ENCODE measurements at regions not wholly inside any gene's neighbourhood (a gene's known extent, or its start where the extent isn't known, plus 50 kb on each side); places are given as distances from the start of the nearest gene placed in this dataset.

- Histone ChIP-seq H3K4me3 (ENCODE audit: low read depth in 1 of 2, low read length in 2 of 2) (no peak overlapping the region), H3K27me3 (ENCODE audit: low read depth, low read length) (no peaks in the 10 kb centered on the region), H3K9me3 (ENCODE audit: control insufficient read depth in 1 of 2, low read length in 2 of 2) (no peaks in the 10 kb centered on the region), H3K4me1 (ENCODE audit: control insufficient read depth in 1 of 2, insufficient read depth in 2 of 2, low read length in 2 of 2) (no peaks in the 10 kb centered on the region), H3K27ac (ENCODE audit: low read length) (no peak overlapping the region), H3K36me3 (ENCODE audit: control insufficient read depth in 1 of 2, insufficient read depth in 2 of 2, low read length in 2 of 2) (no peaks in the 10 kb centered on the region)
These were observed 208.8 kb upstream of the MAF start for GRCh38 chr16:79809376-79809775.

GRCh38 chr16:79808731-79809130 is 208.2 kb upstream of the MAF start:
- H3K4me3 ChIP-seq (ENCODE audit: low read depth in 1 of 2, low read length in 2 of 2), result no peak overlapping the region
- no peaks in the 10 kb centered on the region for H3K36me3 ChIP-seq (ENCODE audit: control insufficient read depth in 1 of 2, insufficient read depth in 2 of 2, low read length in 2 of 2)
- no peaks in the 10 kb centered on the region for H3K4me1 ChIP-seq (ENCODE audit: control insufficient read depth in 1 of 2, insufficient read depth in 2 of 2, low read length in 2 of 2)
- no peaks in the 10 kb centered on the region for H3K27me3 ChIP-seq (ENCODE audit: low read depth, low read length)
- no peak overlapping the region for H3K27ac ChIP-seq (ENCODE audit: low read length)
- H3K9me3 ChIP-seq (ENCODE audit: control insufficient read depth in 1 of 2, low read length in 2 of 2), result no peaks in the 10 kb centered on the region

DNA sequence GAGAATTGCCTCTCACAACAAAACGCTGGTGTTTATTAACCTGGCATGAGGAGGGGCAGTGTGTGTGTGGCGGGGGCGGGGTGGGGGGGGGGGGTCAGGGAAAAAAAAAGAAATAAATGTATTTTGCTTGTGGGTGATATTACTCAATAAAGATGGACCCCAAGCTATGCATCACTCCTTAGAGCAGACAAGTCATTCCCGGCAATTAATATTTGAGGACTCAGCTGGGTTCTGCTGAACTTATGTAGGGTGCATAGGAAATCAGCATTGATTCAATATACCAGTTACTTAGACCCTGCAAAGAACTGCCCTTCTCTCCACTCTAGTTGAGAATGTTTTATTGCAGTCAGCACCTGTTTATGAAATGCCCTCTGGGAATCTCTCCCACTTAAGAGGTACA is 206.2 kb upstream of the MAF start:
- Histone ChIP-seq H3K9me3 (ENCODE audit: control insufficient read depth in 1 of 2, low read length in 2 of 2) (no peaks in the 10 kb centered on the region), H3K4me1 (ENCODE audit: control insufficient read depth in 1 of 2, insufficient read depth in 2 of 2, low read length in 2 of 2) (no peaks in the 10 kb centered on the region), H3K4me3 (ENCODE audit: low read depth in 1 of 2, low read length in 2 of 2) (no peak overlapping the region), H3K27ac (ENCODE audit: low read length) (no peak overlapping the region), H3K27me3 (ENCODE audit: low read depth, low read length) (no peaks in the 10 kb centered on the region), H3K36me3 (ENCODE audit: control insufficient read depth in 1 of 2, insufficient read depth in 2 of 2, low read length in 2 of 2) (no peaks in the 10 kb centered on the region)

- Histone ChIP-seq H3K4me3 (ENCODE audit: low read depth in 1 of 2, low read length in 2 of 2) (no peak overlapping the region), H3K27ac (ENCODE audit: low read length) (no peak overlapping the region), H3K36me3 (ENCODE audit: control insufficient read depth in 1 of 2, insufficient read depth in 2 of 2, low read length in 2 of 2) (no peaks in the 10 kb centered on the region), H3K9me3 (ENCODE audit: control insufficient read depth in 1 of 2, low read length in 2 of 2) (no peaks in the 10 kb centered on the region), H3K27me3 (ENCODE audit: low read depth, low read length) (no peaks in the 10 kb centered on the region), H3K4me1 (ENCODE audit: control insufficient read depth in 1 of 2, insufficient read depth in 2 of 2, low read length in 2 of 2) (no peaks in the 10 kb centered on the region)
These were observed 205.1 kb upstream of the MAF start for GRCh38 chr16:79805621-79806020.

DNA sequence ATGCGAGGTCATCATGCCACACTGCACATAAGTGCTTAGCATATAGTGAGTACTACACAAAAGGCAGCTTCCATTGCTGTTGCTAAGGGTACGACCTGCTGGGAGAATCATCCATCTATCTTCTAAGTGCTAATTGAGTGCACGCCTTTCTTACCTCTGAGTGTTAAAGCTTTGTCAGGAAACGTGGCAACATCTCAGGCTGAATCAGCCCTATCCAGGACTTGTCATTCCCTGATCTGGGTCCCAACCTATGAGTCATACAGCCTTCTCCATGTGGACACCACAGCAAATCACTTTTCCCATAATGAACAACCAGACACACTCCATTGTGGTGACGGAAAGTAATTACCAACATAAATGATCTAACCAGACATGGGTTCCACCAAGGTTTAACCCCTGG is 201.1 kb upstream of the MAF start:
- H3K36me3 ChIP-seq (ENCODE audit: control insufficient read depth in 1 of 2, insufficient read depth in 2 of 2, low read length in 2 of 2), result no peaks in the 10 kb centered on the region
- H3K27ac ChIP-seq (ENCODE audit: low read length), result no peak overlapping the region
- no peaks in the 10 kb centered on the region for H3K9me3 ChIP-seq (ENCODE audit: control insufficient read depth in 1 of 2, low read length in 2 of 2)
- no peak overlapping the region for H3K4me3 ChIP-seq (ENCODE audit: low read depth in 1 of 2, low read length in 2 of 2)
- H3K4me1 ChIP-seq (ENCODE audit: control insufficient read depth in 1 of 2, insufficient read depth in 2 of 2, low read length in 2 of 2), result no peaks in the 10 kb centered on the region
- H3K27me3 ChIP-seq (ENCODE audit: low read depth, low read length), result no peaks in the 10 kb centered on the region

GRCh38 chr16:79800016-79800608 is 199.6 kb upstream of the MAF start:
- Histone ChIP-seq H3K36me3 (ENCODE audit: control insufficient read depth in 1 of 2, insufficient read depth in 2 of 2, low read length in 2 of 2) (no peaks in the 10 kb centered on the region), H3K4me1 (ENCODE audit: control insufficient read depth in 1 of 2, insufficient read depth in 2 of 2, low read length in 2 of 2) (no peaks in the 10 kb centered on the region), H3K27me3 (ENCODE audit: low read depth, low read length) (no peaks in the 10 kb centered on the region), H3K27ac (ENCODE audit: low read length) (no peak overlapping the region), H3K9me3 (ENCODE audit: control insufficient read depth in 1 of 2, low read length in 2 of 2) (no peaks in the 10 kb centered on the region), H3K4me3 (ENCODE audit: low read depth in 1 of 2, low read length in 2 of 2) (no peak overlapping the region)

GRCh38 chr16:79798416-79799053 is 198.0 kb upstream of the MAF start:
- no peaks in the 10 kb centered on the region for H3K27me3 ChIP-seq (ENCODE audit: low read depth, low read length)
- H3K4me3 ChIP-seq (ENCODE audit: low read depth in 1 of 2, low read length in 2 of 2), result no peak overlapping the region
- no peaks in the 10 kb centered on the region for H3K36me3 ChIP-seq (ENCODE audit: control insufficient read depth in 1 of 2, insufficient read depth in 2 of 2, low read length in 2 of 2)
- H3K4me1 ChIP-seq (ENCODE audit: control insufficient read depth in 1 of 2, insufficient read depth in 2 of 2, low read length in 2 of 2), result no peaks in the 10 kb centered on the region
- H3K27ac ChIP-seq (ENCODE audit: low read length), result no peak overlapping the region
- no peaks in the 10 kb centered on the region for H3K9me3 ChIP-seq (ENCODE audit: control insufficient read depth in 1 of 2, low read length in 2 of 2)

GRCh38 chr16:79797486-79797885 is 196.9 kb upstream of the MAF start:
- Histone ChIP-seq H3K4me3 (ENCODE audit: low read depth in 1 of 2, low read length in 2 of 2) (no peak overlapping the region), H3K4me1 (ENCODE audit: control insufficient read depth in 1 of 2, insufficient read depth in 2 of 2, low read length in 2 of 2) (no peaks in the 10 kb centered on the region), H3K9me3 (ENCODE audit: control insufficient read depth in 1 of 2, low read length in 2 of 2) (no peaks in the 10 kb centered on the region), H3K27me3 (ENCODE audit: low read depth, low read length) (no peaks in the 10 kb centered on the region), H3K27ac (ENCODE audit: low read length) (no peak overlapping the region), H3K36me3 (ENCODE audit: control insufficient read depth in 1 of 2, insufficient read depth in 2 of 2, low read length in 2 of 2) (no peaks in the 10 kb centered on the region)

DNA sequence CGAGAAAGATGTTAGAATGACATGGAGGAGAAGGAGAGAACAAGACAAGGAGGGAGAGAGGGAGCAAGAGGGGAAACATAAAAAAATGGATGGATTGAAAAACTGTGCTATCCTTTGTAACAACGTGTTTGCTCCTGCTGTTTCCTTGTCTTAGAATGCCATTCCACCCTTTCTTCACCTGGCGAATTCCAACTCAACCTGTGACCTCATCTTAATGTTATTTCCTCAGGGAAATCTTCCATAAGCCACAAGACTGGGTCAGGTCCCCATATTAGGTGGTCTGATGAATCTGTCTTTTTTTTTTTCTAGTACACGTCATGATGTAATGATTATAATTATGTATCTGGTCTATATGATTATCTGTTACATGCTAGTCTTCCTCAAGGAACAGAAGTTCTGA is 195.0 kb upstream of the MAF start:
- Histone ChIP-seq H3K9me3 (ENCODE audit: control insufficient read depth in 1 of 2, low read length in 2 of 2) (no peaks in the 10 kb centered on the region), H3K4me1 (ENCODE audit: control insufficient read depth in 1 of 2, insufficient read depth in 2 of 2, low read length in 2 of 2) (no peaks in the 10 kb centered on the region), H3K27me3 (ENCODE audit: low read depth, low read length) (no peaks in the 10 kb centered on the region), H3K27ac (ENCODE audit: low read length) (no peak overlapping the region), H3K4me3 (ENCODE audit: low read depth in 1 of 2, low read length in 2 of 2) (no peak overlapping the region), H3K36me3 (ENCODE audit: control insufficient read depth in 1 of 2, insufficient read depth in 2 of 2, low read length in 2 of 2) (no peaks in the 10 kb centered on the region)

- no peaks in the 10 kb centered on the region for H3K27me3 ChIP-seq (ENCODE audit: low read depth, low read length)
- no peaks in the 10 kb centered on the region for H3K36me3 ChIP-seq (ENCODE audit: control insufficient read depth in 1 of 2, insufficient read depth in 2 of 2, low read length in 2 of 2)
- H3K4me1 ChIP-seq (ENCODE audit: control insufficient read depth in 1 of 2, insufficient read depth in 2 of 2, low read length in 2 of 2), result no peaks in the 10 kb centered on the region
- H3K4me3 ChIP-seq (ENCODE audit: low read depth in 1 of 2, low read length in 2 of 2), result no peak overlapping the region
- no peaks in the 10 kb centered on the region for H3K9me3 ChIP-seq (ENCODE audit: control insufficient read depth in 1 of 2, low read length in 2 of 2)
- no peak overlapping the region for H3K27ac ChIP-seq (ENCODE audit: low read length)
These were observed 194.4 kb upstream of the MAF start for GRCh38 chr16:79794941-79795340.

- Histone ChIP-seq H3K4me3 (ENCODE audit: low read depth in 1 of 2, low read length in 2 of 2) (no peak overlapping the region), H3K27ac (ENCODE audit: low read length) (no peak overlapping the region), H3K27me3 (ENCODE audit: low read depth, low read length) (no peaks in the 10 kb centered on the region), H3K9me3 (ENCODE audit: control insufficient read depth in 1 of 2, low read length in 2 of 2) (no peaks in the 10 kb centered on the region), H3K4me1 (ENCODE audit: control insufficient read depth in 1 of 2, insufficient read depth in 2 of 2, low read length in 2 of 2) (no peaks in the 10 kb centered on the region), H3K36me3 (ENCODE audit: control insufficient read depth in 1 of 2, insufficient read depth in 2 of 2, low read length in 2 of 2) (no peaks in the 10 kb centered on the region)
These were observed 192.3 kb upstream of the MAF start for GRCh38 chr16:79792664-79793351.

Measured in muscle layer of duodenum (tissue), 2 donors.